BE2C (cell line): ENCODE measurements at regions not wholly inside any gene's neighbourhood (a gene's known extent, or its start where the extent isn't known, plus 50 kb on each side); places are given as distances from the start of the nearest gene placed in this dataset.
"Not testable (repeated sequence)": the region's sequence is repeated elsewhere in the genome, so short reads cannot be mapped to it uniquely, and the experiment has no call there.

Experiments used
- DNase-seq: peaks from one replicate; pipeline ENCODE4 v3.0.0-alpha.2; 2020
- H3K27me3 ChIP-seq: fragments of 250-450 bp; sonication (Bioruptor Pico); 2 replicates; pipeline ENCODE4 v1.5.1; 2020; ENCODE audit warnings: mild to moderate bottlenecking
- H3K36me3 ChIP-seq: fragments of 250-450 bp; sonication (Bioruptor Pico); 2 replicates; pipeline ENCODE4 v1.5.1; 2020; ENCODE audit warnings: mild to moderate bottlenecking
- H3K4me1 ChIP-seq: fragments of 250-450 bp; sonication (Bioruptor Pico); 2 replicates; pipeline ENCODE4 v1.5.1; 2020
- H3K4me3 ChIP-seq: 2 replicates; pipeline ENCODE4 v1.5.1; 2011; ENCODE audit warnings: low read depth, low read length
- H3K9me3 ChIP-seq: fragments of 250-450 bp; sonication (Bioruptor Pico); 2 replicates; pipeline ENCODE4 v1.5.1; 2020
- TF ChIP-seq, protein P1 (sequence below): IDR thresholded peaks from 2 replicates; pipeline ENCODE4 v1.5.1; 2012; ENCODE audit warnings: mild to moderate bottlenecking, low read depth, low read length

DNA sequence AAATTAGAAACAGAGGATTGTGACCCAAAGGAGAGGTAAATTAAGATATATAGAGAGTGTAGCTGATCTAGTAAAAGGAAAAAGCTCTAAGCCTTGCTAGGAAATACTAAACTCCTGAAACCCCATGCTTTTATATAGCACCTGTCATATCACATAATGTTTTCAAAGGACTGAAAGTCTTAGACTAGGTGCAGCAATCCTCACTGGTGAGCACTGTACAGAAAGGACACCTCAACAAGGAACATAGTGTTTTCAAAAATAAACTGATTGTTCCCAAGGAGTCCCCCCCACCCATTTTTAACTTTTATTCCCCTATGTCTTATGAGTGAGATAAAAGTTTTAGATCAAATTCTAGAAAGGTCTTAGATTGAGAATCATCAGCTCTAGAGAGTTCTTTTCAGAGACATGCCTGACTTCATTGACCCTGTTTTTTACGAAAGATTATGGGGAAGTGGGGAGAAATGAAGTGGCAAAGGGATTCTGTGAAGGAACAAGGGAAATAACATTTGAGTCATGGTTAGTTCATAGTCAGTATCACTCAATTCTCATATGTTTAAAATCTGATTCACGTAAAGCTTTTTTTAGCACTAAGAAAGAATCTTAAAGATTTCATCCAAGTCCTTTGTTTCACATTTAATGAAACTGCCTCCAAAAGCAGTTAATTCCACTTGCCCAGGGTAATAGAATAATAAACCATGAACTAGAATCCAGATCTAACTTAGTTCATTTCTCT lies 166.4 kb downstream of the CYB561 start:
- Histone ChIP-seq H3K4me3 (no peak overlapping the region), H3K4me1 (no peaks in the 10 kb centered on the region), H3K36me3 (peaks cover 3% of the 10 kb centered on the region; the same call in 1 of the 2 replicates), H3K27me3 (no peaks in the 10 kb centered on the region), H3K9me3 (no peaks in the 10 kb centered on the region)
- no peak for DNase-seq
- TF ChIP-seq, protein P1, sequence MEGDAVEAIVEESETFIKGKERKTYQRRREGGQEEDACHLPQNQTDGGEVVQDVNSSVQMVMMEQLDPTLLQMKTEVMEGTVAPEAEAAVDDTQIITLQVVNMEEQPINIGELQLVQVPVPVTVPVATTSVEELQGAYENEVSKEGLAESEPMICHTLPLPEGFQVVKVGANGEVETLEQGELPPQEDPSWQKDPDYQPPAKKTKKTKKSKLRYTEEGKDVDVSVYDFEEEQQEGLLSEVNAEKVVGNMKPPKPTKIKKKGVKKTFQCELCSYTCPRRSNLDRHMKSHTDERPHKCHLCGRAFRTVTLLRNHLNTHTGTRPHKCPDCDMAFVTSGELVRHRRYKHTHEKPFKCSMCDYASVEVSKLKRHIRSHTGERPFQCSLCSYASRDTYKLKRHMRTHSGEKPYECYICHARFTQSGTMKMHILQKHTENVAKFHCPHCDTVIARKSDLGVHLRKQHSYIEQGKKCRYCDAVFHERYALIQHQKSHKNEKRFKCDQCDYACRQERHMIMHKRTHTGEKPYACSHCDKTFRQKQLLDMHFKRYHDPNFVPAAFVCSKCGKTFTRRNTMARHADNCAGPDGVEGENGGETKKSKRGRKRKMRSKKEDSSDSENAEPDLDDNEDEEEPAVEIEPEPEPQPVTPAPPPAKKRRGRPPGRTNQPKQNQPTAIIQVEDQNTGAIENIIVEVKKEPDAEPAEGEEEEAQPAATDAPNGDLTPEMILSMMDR = no peak

DNA sequence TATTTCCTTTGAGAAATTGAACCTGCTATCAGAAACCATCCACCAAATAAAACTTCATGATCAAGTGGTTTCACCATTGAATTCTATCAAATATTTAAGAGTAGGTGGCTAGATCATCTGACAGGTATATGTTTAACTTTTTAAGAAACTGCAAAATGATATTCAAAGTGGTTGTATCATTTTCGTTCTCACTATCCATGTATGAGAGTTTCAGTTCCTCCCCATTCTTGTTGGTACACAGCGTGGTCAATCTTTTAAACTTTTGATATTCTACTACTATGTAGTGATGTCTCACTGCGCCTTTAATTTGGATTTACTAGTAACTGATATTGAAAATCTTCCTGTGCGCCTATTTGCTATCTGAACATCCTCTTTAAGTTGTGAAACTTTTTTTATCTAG lies 163.7 kb downstream of the CYB561 start:
- Histone ChIP-seq H3K27me3 (no peaks in the 10 kb centered on the region), H3K4me1 (no peaks in the 10 kb centered on the region), H3K9me3 (no peaks in the 10 kb centered on the region), H3K36me3 (peaks cover 9% of the 10 kb centered on the region), H3K4me3 (no peak overlapping the region)
- TF ChIP-seq, protein P1 = no peak
- no peak for DNase-seq

DNA sequence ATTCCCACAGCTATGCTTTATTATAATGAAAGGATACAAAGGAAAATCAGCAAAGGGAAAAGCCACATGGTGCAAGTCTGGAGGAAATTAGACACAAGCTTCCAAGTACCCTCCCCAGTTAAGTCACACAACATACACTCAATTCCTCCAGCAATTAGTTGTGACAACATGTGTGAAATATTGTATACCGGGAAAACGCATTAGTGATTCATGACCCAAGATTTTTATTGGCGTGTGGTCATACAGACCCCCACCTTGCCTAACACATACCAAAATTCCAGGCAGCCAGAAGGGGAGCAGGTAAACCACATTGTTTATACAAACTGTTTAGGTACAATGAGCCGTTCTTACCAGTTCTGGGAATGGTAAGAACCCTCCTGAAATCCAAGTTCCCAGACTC lies 160.6 kb downstream of the CYB561 start:
- H3K4me3 ChIP-seq = no peak overlapping the region
- TF ChIP-seq, protein P1 = no peak
- no peaks in the 10 kb centered on the region for H3K27me3 ChIP-seq
- no peaks in the 10 kb centered on the region for H3K4me1 ChIP-seq
- peaks cover 9% of the 10 kb centered on the region for H3K36me3 ChIP-seq
- DNase-seq = no peak
- no peaks in the 10 kb centered on the region for H3K9me3 ChIP-seq

DNA sequence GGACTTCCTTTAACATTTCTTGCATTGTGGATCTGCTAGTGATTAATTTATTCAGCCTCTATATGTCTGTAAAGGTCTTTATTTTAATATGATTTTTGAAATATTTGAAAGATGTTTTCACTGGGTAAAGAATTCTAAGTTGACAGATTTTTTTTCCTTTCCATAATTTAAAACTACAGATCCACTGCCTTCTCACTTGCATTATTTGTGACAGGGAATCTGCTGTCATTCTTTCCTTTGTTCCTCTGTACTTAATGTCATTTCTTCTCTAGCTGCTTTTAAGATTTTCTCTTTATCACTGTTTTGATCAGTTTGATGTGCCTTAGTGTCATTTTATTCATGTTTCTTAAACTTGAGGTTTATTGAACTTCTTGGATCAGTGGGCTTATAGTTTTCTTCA lies 159.9 kb downstream of the CYB561 start:
- TF ChIP-seq, protein P1 = no peak
- no peaks in the 10 kb centered on the region for H3K9me3 ChIP-seq
- H3K27me3 ChIP-seq = no peaks in the 10 kb centered on the region
- H3K4me3 ChIP-seq = no peak overlapping the region
- DNase-seq = no peak
- H3K36me3 ChIP-seq = peaks cover 9% of the 10 kb centered on the region
- peaks cover 3% of the 10 kb centered on the region for H3K4me1 ChIP-seq

DNA sequence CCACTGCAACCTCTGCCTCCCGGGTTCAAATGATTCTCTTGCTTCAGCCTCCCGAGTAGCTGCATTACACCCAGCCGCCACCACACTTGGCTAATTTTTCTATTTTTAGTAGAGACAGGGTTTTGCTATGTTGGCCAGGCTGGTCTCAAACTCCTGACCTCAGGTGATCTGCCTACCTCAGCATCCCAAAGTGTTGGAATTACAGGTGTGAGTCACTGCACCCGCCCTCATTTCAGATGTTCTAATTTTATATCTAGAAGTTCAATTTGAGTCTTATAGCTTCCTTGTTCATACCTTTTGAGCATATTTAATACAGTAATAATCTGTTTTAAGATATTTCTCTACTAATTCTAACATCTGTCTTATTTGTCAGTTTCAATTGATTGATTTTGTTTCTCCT lies 159.1 kb downstream of the CYB561 start:
- H3K36me3 ChIP-seq, H3K9me3 ChIP-seq: not testable (repeated sequence)

DNA sequence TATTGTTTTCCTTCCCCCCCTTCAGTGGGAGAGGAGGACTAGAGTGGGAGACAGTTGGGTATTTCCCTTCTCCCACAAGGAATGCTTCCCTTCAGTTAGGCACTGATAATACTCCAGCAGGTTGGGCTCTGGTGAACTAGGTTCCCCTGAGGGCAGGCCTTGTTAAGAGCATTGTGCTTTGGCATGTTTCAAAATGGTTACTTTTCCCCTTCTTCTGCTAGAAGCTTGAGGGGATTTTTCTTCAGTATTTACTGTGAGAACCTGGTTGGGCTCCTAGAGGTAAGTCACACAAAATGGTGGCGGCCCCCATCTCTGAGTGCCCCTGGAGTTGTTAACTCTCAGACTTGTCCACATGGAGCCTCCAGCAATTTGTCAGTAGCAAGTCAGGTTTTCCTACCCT lies 156.2 kb downstream of the CYB561 start:
- no peak overlapping the region for H3K4me3 ChIP-seq
- DNase-seq = no peak
- H3K27me3 ChIP-seq = no peaks in the 10 kb centered on the region
- peaks cover 9% of the 10 kb centered on the region for H3K36me3 ChIP-seq
- peaks cover 14% of the 10 kb centered on the region for H3K4me1 ChIP-seq
- H3K9me3 ChIP-seq = no peaks in the 10 kb centered on the region
- TF ChIP-seq, protein P1 = no peak

More for the DNA sequence above, 159.1 kb downstream of the CYB561 start:
- not testable (repeated sequence) for H3K4me3 ChIP-seq, H3K4me1 ChIP-seq, H3K27me3 ChIP-seq, DNase-seq

DNA sequence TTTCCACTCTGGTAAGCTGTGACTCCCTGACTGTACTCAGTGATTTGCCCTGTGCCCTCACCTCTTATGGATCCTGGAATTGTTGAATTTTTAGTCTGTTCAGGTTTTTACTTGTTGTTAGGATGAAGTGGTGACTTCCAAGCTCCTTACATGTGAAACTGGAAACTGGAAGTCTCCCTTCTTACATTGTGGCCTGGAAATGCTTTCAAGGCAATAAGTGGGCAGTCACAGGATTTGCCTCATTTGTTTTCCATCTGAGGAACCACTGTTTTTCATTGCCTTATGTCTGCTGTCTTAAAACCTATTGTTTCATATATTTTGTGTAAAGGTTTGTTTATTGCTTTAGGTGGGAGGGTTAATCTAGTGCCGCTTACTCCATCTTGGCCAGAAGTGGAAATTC lies 155.8 kb downstream of the CYB561 start:
- Histone ChIP-seq H3K4me3 (no peak overlapping the region), H3K27me3 (no peaks in the 10 kb centered on the region), H3K4me1 (peaks cover 14% of the 10 kb centered on the region), H3K36me3 (peaks cover 10% of the 10 kb centered on the region), H3K9me3 (no peaks in the 10 kb centered on the region; the same call in 1 of the 2 replicates)
- DNase-seq = no peak
- TF ChIP-seq, protein P1 = no peak
